ENCODE measurements at regions not wholly inside any gene's neighbourhood (a gene's known extent, or its start where the extent isn't known, plus 50 kb on each side); places are given as distances from the start of the nearest gene placed in this dataset.

- DNase-seq (ENCODE audit: low read depth, low spot score) (no peak), FAIRE-seq (no peak)
- BruUV-seq (replicated peaks): no TSS peak
- no peak for TF ChIP-seq JUN (IDR thresholded peaks at IDR 0.05; ENCODE audit: borderline replicate concordance, insufficient read depth, insufficient read length, low read depth)
- no peak for TF ChIP-seq CTCF (IDR thresholded peaks at IDR 0.05; ENCODE audit: extremely low read depth in 1 of 2, insufficient read depth in 1 of 2, low read depth in 1 of 2, low read length in 2 of 2)
- no peak for TF ChIP-seq MYC (IDR thresholded peaks at IDR 0.05; ENCODE audit: low read depth, low read length)
- no peak for TF ChIP-seq FOS (IDR thresholded peaks at IDR 0.05; ENCODE audit: borderline replicate concordance, insufficient read depth, low read length)
- no peak for TF ChIP-seq GATA2 (IDR thresholded peaks at IDR 0.05; ENCODE audit: insufficient read depth, insufficient read length, low read depth, low read length)
- TF ChIP-seq POLR2AphosphoS5 (IDR thresholded peaks at IDR 0.05; ENCODE audit: insufficient read depth, low read depth, low read length): no peak
- TF ChIP-seq MAX (IDR thresholded peaks at IDR 0.05; ENCODE audit: insufficient read depth, insufficient read length): no peak
- no peak for TF ChIP-seq POLR2A (IDR thresholded peaks at IDR 0.05; ENCODE audit: low read depth, low read length)
- TF ChIP-seq EZH2 (IDR thresholded peaks at IDR 0.05; ENCODE audit: borderline replicate concordance, low read depth, low read length, severe bottlenecking): no peak
- Histone ChIP-seq H2AFZ (ENCODE audit: low read depth, low read length) (no peak overlapping the region), H4K20me1 (replicated peaks; ENCODE audit: control insufficient read depth, extremely low read depth, insufficient read depth, low read length) (no peaks in the 10 kb centered on the region), H3K4me2 (ENCODE audit: insufficient read depth, low read length) (no peak overlapping the region), H3K4me3 (replicated peaks in 1 of 3; ENCODE audit: insufficient read depth in 1 of 3, low read depth in 1 of 3, low read length in 3 of 3) (no peak overlapping the region), H3K4me1 (ENCODE audit: control insufficient read depth, extremely low read depth, insufficient read depth, low read length) (no peaks in the 10 kb centered on the region), H3K9me3 (replicated peaks; ENCODE audit: control insufficient read depth, insufficient read depth, low read length) (peaks cover 2% of the 10 kb centered on the region), H3K36me3 (ENCODE audit: control insufficient read depth in 2 of 2, extremely low read depth in 1 of 2, insufficient read depth in 2 of 2, low read length in 2 of 2) (no peaks in the 10 kb centered on the region), H3K9ac (replicated peaks; ENCODE audit: extremely low read depth, insufficient read depth, low read length) (no peak overlapping the region), H3K27me3 (ENCODE audit: control insufficient read depth in 2 of 2, insufficient read depth in 2 of 2, low read length in 2 of 2) (no peaks in the 10 kb centered on the region), H3K27ac (ENCODE audit: insufficient read depth, low read depth, low read length) (no peak overlapping the region), H3K9me1 (replicated peaks; ENCODE audit: control insufficient read depth, extremely low read depth, insufficient read depth, low read length) (no peaks in the 10 kb centered on the region), H3K79me2 (ENCODE audit: control insufficient read depth, insufficient read depth, low read length) (no peaks in the 10 kb centered on the region)
- ChIA-PET CTCF (no interaction called here), POLR2A (no interaction called here)
- intact Hi-C loops (cut with micrococcal nuclease): no loop called here
- dilution Hi-C loops (cut with MboI; ENCODE audit: extremely low pct_ligation_motif_present, low sequenced_read_pairs): no loop called here
These were observed 864.6 kb upstream of the SEL1L start for GRCh38 chr14:82398256-82398655.
